Muscle of leg (tissue), 3 donors: ENCODE measurements at regions not wholly inside any gene's neighbourhood (a gene's known extent, or its start where the extent isn't known, plus 50 kb on each side); places are given as distances from the start of the nearest gene placed in this dataset.
A peak's percentile ranks its signal among the peaks of the same experiment; 100 is the strongest.

Source experiments
- DNase-seq: peaks from one replicate; pipeline ENCODE4 v3.0.0; 2013
- H3K27ac ChIP-seq: one replicate; pipeline ENCODE4 v1.5.1; 2013; ENCODE audit warnings: mild to moderate bottlenecking, low read length, control low read depth
- H3K27me3 ChIP-seq: one replicate; pipeline ENCODE4 v1.6.1; 2013; ENCODE audit warnings: low read length; ENCODE audit not compliant: control insufficient read depth, insufficient read depth
- H3K36me3 ChIP-seq: one replicate; pipeline ENCODE4 v1.6.1; 2013; ENCODE audit warnings: low read length; ENCODE audit not compliant: control insufficient read depth, insufficient read depth
- H3K4me1 ChIP-seq: one replicate; pipeline ENCODE4 v1.6.1; 2013; ENCODE audit warnings: low read length; ENCODE audit not compliant: control insufficient read depth, insufficient read depth
- H3K4me3 ChIP-seq: one replicate; pipeline ENCODE4 v1.5.1; 2013; ENCODE audit warnings: low read length, control low read depth
- H3K9me3 ChIP-seq: replicated peaks from 2 replicates; pipeline ENCODE4 v1.6.1; 2013; ENCODE audit warnings: low read depth, low read length; ENCODE audit not compliant: control insufficient read depth
- WGBS: methylation state at CpG from one replicate; pipeline ENCODE4 v1.1.5; 2013; ENCODE audit warnings: missing lambda C conversion rate; ENCODE audit not compliant: insufficient coverage; 5-methylcytosine and 5-hydroxymethylcytosine counted together

DNA sequence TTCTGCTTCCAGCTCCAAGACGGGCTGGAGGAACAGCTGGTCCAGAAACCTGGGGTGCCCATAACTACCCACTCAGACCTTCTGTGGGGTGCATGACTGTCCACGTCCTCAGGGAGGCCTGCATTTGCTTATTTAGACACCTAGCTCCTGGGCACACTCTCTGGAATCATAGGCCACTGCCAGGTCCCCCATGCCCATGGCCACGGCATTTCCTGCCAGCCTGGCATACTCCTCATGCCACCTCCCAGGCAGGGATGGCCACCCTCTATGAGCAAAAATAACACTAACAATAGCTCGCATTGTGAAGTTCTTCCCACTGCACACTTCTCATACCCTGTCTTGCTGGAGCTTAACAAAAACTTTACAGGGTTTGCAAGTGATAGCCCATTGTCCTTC, 166.9 kb upstream of the TPM1 start:
- 92% methylated on average over 3 of the region's 4 CpGs for WGBS
- H3K27me3 ChIP-seq = no peaks in the 10 kb centered on the region
- H3K36me3 ChIP-seq = no peaks in the 10 kb centered on the region

DNA sequence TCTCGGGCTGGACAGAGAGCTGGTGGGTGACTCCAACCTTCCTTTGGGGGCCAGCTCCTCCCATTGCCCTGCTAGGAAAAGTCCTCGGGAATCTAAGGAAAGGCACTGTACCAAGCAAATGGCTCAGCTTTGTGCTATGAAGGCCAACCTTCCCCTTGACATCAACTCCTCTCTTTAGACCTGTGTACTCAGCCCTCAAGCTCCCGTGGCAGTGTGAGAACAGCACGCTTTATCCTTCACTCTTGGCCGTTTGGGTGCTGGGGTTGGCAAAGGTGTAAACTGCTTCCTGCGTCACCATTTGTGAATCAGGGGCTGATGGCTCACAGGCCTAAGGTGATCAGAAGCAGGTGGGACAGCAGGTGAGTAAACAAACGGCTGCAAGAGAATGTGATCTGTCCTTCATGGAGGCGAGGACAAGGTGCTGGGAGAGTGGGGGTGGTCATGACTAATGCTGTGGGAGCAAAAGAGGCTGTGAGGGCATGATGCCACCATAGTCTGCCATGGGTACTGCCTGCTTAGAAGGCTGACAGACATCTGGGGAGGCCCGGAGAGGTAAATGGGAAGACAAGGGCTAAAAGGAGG, 165.2 kb upstream of the TPM1 start:
- Histone ChIP-seq H3K4me3 (no peak overlapping the region), H3K27me3 (no peaks in the 10 kb centered on the region), H3K9me3 (no peaks in the 10 kb centered on the region), H3K27ac (no peak overlapping the region), H3K4me1 (peaks cover 7% of the 10 kb centered on the region), H3K36me3 (no peaks in the 10 kb centered on the region)
- DNase-seq = no peak
- WGBS = 92% methylated on average over 7 of the region's 9 CpGs

More for the DNA sequence above, 166.9 kb upstream of the TPM1 start:
- no peak overlapping the region for H3K4me3 ChIP-seq
- no peaks in the 10 kb centered on the region for H3K9me3 ChIP-seq
- peaks cover 5% of the 10 kb centered on the region for H3K4me1 ChIP-seq
- H3K27ac ChIP-seq = no peak overlapping the region
- no peak for DNase-seq

DNA sequence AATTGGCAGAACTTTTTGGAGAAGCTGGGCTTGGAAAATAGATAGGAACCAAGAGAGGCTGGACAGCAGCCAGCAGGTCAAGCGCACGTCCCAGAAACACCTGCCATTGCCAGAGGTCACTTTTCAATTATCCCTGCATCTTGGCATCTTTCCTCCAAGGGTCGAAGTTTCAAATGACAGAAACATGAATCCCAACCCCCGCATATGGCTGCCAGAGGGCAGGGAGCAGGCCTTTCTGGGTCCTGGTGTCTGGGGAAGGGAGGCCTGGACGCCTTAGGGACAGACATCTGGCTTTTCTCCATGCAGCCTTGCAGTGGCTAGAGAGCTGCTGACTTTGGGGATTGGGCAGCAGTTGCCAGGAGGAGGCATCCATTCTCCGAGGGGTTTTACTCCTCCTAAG, 164.5 kb upstream of the TPM1 start:
- DNase-seq = peak; percentile 44
- Histone ChIP-seq H3K27me3 (no peaks in the 10 kb centered on the region), H3K9me3 (no peaks in the 10 kb centered on the region), H3K4me1 (peaks cover 7% of the 10 kb centered on the region), H3K36me3 (no peaks in the 10 kb centered on the region), H3K27ac (no peak overlapping the region), H3K4me3 (no peak overlapping the region)
- 67% methylated on average over 3 of the region's 6 CpGs for WGBS

DNA sequence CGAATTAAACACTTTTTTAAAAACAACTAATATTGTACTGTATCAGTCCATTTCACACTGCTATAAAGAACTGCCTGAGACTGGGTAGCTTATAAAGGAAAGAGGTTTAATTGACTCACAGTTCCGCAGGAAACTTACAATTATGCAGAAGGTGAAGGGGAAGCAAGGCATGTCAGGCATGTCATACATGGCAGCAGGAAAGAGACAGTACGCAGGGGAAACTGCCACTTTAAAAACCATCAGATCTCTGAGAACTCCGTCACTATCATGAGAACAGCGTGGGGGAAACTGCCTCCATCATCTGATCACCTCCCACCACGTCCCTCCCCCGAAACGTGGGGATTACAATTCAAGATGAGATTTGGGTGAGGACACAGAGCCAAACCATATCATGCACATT, 162.8 kb upstream of the TPM1 start:
- Histone ChIP-seq H3K4me3 (no peak overlapping the region), H3K9me3 (no peaks in the 10 kb centered on the region), H3K27me3 (no peaks in the 10 kb centered on the region), H3K4me1 (peaks cover 7% of the 10 kb centered on the region), H3K27ac (no peak overlapping the region), H3K36me3 (no peaks in the 10 kb centered on the region)
- 60% methylated on average over 1 of the region's 8 CpGs for WGBS
- DNase-seq = no peak

DNA sequence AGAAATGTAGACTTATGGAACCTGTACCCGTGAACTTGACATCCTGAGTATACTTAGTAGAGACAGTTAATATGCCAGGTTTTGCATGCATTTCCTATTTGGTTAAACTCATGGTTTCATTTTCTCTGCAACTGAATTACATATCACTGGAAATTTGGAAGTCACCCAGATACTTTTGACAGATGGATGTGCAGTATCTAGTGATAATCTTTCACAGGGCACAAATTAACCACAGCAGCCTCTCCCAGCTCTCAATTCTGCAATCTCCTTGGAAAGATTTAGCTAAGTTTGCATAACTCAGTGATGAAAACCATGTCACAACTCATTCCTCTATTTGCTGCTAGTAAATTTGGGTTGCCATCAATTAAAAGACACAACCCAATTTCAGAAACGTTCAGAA, 162.3 kb upstream of the TPM1 start:
- Histone ChIP-seq H3K27me3 (no peaks in the 10 kb centered on the region), H3K36me3 (no peaks in the 10 kb centered on the region), H3K9me3 (no peaks in the 10 kb centered on the region), H3K4me3 (no peak overlapping the region), H3K4me1 (peaks cover 7% of the 10 kb centered on the region), H3K27ac (no peak overlapping the region)
- no CpG with 5 or more reads among the region's 2 CpGs for WGBS
- DNase-seq = peak; percentile 29

DNA sequence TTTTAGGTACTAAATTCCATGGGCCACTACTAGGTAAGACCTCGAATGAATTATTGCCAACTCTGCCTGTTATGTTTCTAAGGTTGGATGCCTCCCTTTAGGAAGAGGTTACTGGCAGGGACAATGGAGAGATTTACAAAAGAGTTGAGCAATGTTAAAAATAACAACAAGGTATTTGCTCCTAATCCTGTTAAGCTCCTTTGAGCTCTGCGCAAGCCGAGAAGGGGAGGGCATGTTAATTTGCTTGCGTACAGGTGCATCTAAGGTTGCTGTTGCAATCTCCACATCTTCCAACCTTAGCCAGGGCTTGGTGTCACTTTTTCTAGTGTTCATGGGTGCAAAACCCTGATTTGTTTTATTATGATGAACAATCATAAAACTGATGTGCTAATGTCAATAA, 161.5 kb upstream of the TPM1 start:
- H3K4me1 ChIP-seq = peaks cover 7% of the 10 kb centered on the region
- H3K27me3 ChIP-seq = no peaks in the 10 kb centered on the region
- no peaks in the 10 kb centered on the region for H3K9me3 ChIP-seq
- no peaks in the 10 kb centered on the region for H3K36me3 ChIP-seq
- no peak overlapping the region for H3K27ac ChIP-seq
- H3K4me3 ChIP-seq = no peak overlapping the region
- no peak for DNase-seq
- WGBS = 93% methylated on average over 3 of the region's 4 CpGs

DNA sequence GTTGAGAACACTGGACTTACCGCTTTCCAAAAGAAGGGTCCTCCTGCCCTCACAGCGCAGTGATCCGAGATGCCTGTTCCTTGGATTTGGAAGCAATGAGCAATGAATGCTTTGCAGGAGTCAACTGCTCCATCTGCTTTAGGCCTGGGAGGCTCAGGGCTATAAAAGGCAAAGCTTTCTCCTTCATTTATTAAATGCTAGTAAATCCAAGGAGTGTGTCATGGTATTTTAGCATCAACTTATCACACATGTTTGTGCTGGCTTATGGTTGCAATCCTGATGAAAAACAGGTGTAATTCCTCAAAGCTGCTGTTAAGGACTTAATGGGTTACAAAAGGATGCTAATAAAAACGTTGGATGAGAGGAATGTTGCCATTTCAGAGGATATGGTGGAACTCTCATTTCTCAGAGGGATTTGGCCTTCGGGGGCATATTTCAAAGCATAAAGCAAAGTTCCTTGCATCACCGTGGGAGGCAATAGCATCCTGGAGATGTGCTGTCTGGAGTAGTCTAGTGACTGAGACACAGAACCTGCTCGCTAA, 158.5 kb upstream of the TPM1 start:
- Histone ChIP-seq H3K27ac (no peak overlapping the region), H3K9me3 (no peaks in the 10 kb centered on the region), H3K4me3 (no peak overlapping the region), H3K36me3 (no peaks in the 10 kb centered on the region), H3K27me3 (no peaks in the 10 kb centered on the region), H3K4me1 (peaks cover 16% of the 10 kb centered on the region)
- peak; percentile 76 for DNase-seq
- 37% methylated on average over 5 of the region's 7 CpGs for WGBS

DNA sequence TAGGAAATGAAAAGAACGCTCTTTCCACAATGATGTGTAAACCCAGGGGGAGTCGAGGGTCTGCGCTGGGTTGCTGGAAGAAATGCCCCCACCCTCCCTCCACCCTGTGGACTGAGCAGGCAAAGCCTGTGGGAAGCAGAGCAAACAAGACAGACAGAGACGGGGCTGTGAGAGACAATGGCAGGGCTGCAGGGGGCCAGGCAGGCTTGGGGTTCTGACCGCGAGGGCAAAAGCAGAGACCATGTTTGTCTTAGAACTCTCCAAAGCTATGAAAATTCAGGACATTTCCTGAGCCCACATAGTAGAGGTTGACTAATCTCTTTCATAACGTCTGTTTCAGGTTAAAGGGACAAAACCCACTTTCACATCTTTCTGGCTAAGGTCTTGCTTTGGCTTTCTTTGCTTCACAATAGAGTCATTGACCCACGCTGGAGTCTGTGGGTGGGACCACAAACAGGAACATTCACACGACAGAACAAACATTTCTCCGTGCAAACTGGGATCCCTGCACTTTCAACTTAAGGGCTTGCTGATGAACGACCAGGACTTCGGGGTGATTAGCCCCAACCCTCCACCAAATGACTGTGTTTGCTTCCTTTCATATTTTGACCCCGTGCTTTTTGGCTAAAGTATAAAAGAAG, 156.0 kb upstream of the TPM1 start:
- Histone ChIP-seq H3K27me3 (no peaks in the 10 kb centered on the region), H3K27ac (no peak overlapping the region), H3K36me3 (no peaks in the 10 kb centered on the region), H3K4me3 (no peak overlapping the region), H3K4me1 (peaks cover 12% of the 10 kb centered on the region), H3K9me3 (no peaks in the 10 kb centered on the region)
- WGBS = 13% methylated on average over 4 of the region's 13 CpGs
- no peak for DNase-seq

DNA sequence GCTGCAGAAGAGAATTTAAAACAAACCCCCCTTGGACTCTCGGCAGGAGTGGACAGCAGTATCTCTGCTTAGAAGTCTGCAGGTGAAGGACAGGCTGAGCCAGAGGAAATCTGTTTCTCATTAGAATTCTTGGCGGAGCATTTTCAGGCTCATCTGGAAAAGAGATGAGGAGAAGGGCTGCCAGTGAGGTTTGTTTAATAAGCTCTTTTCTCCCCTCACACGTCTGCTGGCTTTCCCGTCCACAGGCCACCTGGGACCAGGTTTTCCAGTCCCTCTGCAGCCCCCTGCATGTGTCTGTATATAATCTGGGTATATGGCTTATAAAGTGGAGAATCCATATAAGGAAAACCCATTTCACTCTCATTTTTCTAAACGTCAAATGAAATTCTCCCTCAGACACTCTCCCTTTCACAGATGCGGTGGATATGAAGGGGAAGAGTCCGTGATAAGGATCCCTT, 155.4 kb upstream of the TPM1 start:
- peak; percentile 93 for DNase-seq
- no peaks in the 10 kb centered on the region for H3K9me3 ChIP-seq
- WGBS = no CpG with 5 or more reads among the region's 7 CpGs

DNA sequence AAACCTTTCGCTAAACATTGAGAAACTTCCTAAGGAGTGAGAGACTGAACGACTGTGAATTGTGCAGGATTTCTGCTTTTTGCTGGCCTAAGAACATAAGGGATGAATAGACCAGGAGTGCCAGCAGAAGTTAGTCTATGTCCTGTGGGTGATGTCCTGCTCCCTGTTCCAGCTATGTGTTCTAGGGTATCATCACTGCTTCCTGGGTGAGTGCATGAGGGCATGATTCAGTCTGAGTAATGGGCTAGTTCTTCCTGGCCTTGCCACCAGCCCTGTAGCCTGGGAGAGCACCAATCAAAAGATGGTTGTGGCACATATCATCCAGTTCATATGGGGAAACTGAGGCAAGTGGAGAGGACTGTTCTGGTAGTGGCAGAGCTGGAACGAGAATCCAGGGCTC, 153.9 kb upstream of the TPM1 start:
- H3K36me3 ChIP-seq = no peaks in the 10 kb centered on the region
- no peak overlapping the region for H3K27ac ChIP-seq
- no peaks in the 10 kb centered on the region for H3K27me3 ChIP-seq
- DNase-seq = no peak
- H3K9me3 ChIP-seq = no peaks in the 10 kb centered on the region
- H3K4me1 ChIP-seq = peaks cover 12% of the 10 kb centered on the region
- H3K4me3 ChIP-seq = no peak overlapping the region
- WGBS = 83% methylated on average over 2 of the region's 3 CpGs

More for the DNA sequence above, 155.4 kb upstream of the TPM1 start:
- Histone ChIP-seq H3K27ac (no peak overlapping the region), H3K4me1 (peaks cover 12% of the 10 kb centered on the region), H3K4me3 (no peak overlapping the region), H3K27me3 (no peaks in the 10 kb centered on the region), H3K36me3 (no peaks in the 10 kb centered on the region)
